ENCODE measurements at regions not wholly inside any gene's neighbourhood (a gene's known extent, or its start where the extent isn't known, plus 50 kb on each side); places are given as distances from the start of the nearest gene placed in this dataset.

DNA sequence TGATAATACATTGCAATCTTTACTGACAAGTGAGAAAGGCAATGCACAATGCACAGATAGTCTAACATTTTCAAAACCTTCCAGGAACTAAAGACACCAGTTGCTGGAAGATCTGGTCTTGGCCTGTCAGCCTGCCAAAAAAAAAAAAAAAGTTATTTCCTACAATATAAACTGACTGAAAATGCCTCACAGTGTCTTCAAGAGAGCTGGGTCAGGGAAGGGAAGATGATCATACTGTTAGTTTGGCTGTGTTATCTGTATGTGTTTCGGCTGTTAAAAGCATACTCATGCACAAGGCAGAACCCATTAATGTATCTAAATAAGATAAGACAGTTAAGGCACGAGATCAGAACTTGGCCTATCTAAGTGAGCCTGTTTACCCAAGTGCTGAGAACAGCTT, 673.4 kb downstream of the MECOM start:
- TF ChIP-seq POLR2A (IDR thresholded peaks at IDR 0.05; ENCODE audit: low read depth, low read length): no peak
- TF ChIP-seq, protein P1, sequence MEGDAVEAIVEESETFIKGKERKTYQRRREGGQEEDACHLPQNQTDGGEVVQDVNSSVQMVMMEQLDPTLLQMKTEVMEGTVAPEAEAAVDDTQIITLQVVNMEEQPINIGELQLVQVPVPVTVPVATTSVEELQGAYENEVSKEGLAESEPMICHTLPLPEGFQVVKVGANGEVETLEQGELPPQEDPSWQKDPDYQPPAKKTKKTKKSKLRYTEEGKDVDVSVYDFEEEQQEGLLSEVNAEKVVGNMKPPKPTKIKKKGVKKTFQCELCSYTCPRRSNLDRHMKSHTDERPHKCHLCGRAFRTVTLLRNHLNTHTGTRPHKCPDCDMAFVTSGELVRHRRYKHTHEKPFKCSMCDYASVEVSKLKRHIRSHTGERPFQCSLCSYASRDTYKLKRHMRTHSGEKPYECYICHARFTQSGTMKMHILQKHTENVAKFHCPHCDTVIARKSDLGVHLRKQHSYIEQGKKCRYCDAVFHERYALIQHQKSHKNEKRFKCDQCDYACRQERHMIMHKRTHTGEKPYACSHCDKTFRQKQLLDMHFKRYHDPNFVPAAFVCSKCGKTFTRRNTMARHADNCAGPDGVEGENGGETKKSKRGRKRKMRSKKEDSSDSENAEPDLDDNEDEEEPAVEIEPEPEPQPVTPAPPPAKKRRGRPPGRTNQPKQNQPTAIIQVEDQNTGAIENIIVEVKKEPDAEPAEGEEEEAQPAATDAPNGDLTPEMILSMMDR (conservative IDR thresholded peaks at IDR 0.05; ENCODE audit: low read depth, low read length): no peak
- TF ChIP-seq, protein P2, sequence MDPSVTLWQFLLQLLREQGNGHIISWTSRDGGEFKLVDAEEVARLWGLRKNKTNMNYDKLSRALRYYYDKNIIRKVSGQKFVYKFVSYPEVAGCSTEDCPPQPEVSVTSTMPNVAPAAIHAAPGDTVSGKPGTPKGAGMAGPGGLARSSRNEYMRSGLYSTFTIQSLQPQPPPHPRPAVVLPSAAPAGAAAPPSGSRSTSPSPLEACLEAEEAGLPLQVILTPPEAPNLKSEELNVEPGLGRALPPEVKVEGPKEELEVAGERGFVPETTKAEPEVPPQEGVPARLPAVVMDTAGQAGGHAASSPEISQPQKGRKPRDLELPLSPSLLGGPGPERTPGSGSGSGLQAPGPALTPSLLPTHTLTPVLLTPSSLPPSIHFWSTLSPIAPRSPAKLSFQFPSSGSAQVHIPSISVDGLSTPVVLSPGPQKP (IDR thresholded peaks at IDR 0.05; ENCODE audit: borderline replicate concordance, low read depth, low read length): no peak
- TF ChIP-seq CEBPB (IDR thresholded peaks at IDR 0.05; ENCODE audit: low read depth, low read length): no peak
- TF ChIP-seq RAD21 (IDR thresholded peaks at IDR 0.05; ENCODE audit: low read length): no peak
- no peak for TF ChIP-seq FOS (IDR thresholded peaks at IDR 0.05; ENCODE audit: low read depth, low read length)
- no peak for TF ChIP-seq SMC3 (IDR thresholded peaks at IDR 0.05; ENCODE audit: low read depth, low read length)
- TF ChIP-seq BHLHE40 (IDR thresholded peaks at IDR 0.05; ENCODE audit: low read depth, low read length): 0 out of 2 replicates have a peak, but pooled peaks have one; percentile 8
- no peak for TF ChIP-seq RFX5 (IDR thresholded peaks at IDR 0.05; ENCODE audit: low read depth, low read length)
- TF ChIP-seq, protein P3, sequence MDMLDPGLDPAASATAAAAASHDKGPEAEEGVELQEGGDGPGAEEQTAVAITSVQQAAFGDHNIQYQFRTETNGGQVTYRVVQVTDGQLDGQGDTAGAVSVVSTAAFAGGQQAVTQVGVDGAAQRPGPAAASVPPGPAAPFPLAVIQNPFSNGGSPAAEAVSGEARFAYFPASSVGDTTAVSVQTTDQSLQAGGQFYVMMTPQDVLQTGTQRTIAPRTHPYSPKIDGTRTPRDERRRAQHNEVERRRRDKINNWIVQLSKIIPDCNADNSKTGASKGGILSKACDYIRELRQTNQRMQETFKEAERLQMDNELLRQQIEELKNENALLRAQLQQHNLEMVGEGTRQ (IDR thresholded peaks at IDR 0.05; ENCODE audit: low read depth, low read length): no peak
- TF ChIP-seq MAZ (IDR thresholded peaks at IDR 0.05; ENCODE audit: borderline replicate concordance, low read depth, low read length): no peak
- no peak for TF ChIP-seq RCOR1 (IDR thresholded peaks at IDR 0.05; ENCODE audit: insufficient replicate concordance, low read length)
